K562 (cell line): ENCODE measurements at regions not wholly inside any gene's neighbourhood (a gene's known extent, or its start where the extent isn't known, plus 50 kb on each side); places are given as distances from the start of the nearest gene placed in this dataset.

ENCODE experiments used
- ATAC-seq: fragments of 200-7000 bp; cut with Tn5 transposase; 3 replicates; pipeline ENCODE4 v1.9.1; 2020; ENCODE audit warnings: moderate library complexity
- BruUV-seq: library from RNA; stranded (reverse); fragments of 400-500 nt; replicated peaks from 2 replicates; lab custom pipeline; 2021; lab: Mats Ljungman, UMichigan
- CTCF ChIA-PET: fragments of 300-600 bp; formaldehyde crosslinking; extraction: SDS; loops from one replicate; lab custom pipeline; 2021; ENCODE audit warnings: low intra/inter-chr PET ratio; lab: Yijun Ruan, JAX
- POLR2A ChIA-PET: fragments of 300-600, 350-650 bp; sonication (Branson Sonifier 250); formaldehyde crosslinking; extraction: SDS; loops from one replicate; lab custom pipeline; 2021; ENCODE audit warnings: antibody characterized with exemption, inconsistent platforms; lab: Yijun Ruan, JAX
- DNase-seq, 4 experiments: peaks; one replicate each; pipeline versions ENCODE4 v3.0.0 to v3.0.0-alpha.2; 2011 to 2018; ENCODE audit warnings: low spot score in 3 of 4, mixed read lengths in 3 of 4; ENCODE audit errors: extremely low read depth in 1 of 4
- FAIRE-seq: peaks from 2 replicates; lab custom pipeline; 2011; peaks lifted over from hg19 to GRCh38; lab: Jason Lieb, UNC
- H2AFZ ChIP-seq: 2 replicates; pipeline ENCODE4 v1.6.0; 2011; ENCODE audit warnings: low read depth, low read length, control low read depth, inconsistent platforms
- H3K27ac ChIP-seq: fragments of 200-600 bp; 3 replicates; pipeline ENCODE4 v1.8.0; 2011; ENCODE audit warnings: low read depth, mild to moderate bottlenecking, control low read depth, inconsistent platforms, low read length, moderate library complexity, mixed read lengths; ENCODE audit errors: extremely low read depth
- H3K27me3 ChIP-seq, 2 experiments: fragments of 300-600 bp in 1 of 2; 2 replicates in 1 of 2; 3 replicates in 1 of 2; pipeline versions ENCODE4 v1.6.0 to v1.8.0; 2011; ENCODE audit warnings: inconsistent platforms in 2 of 2, low read length in 2 of 2, mild to moderate bottlenecking in 1 of 2, mixed read lengths in 1 of 2, moderate library complexity in 1 of 2; ENCODE audit not compliant: control insufficient read depth in 2 of 2, insufficient read depth in 2 of 2
- H3K36me3 ChIP-seq: fragments of 300-600 bp; 3 replicates; pipeline ENCODE4 v1.8.0; 2011; ENCODE audit warnings: mild to moderate bottlenecking, low read length, inconsistent platforms; ENCODE audit not compliant: control insufficient read depth, insufficient read depth
- H3K4me1 ChIP-seq, 2 experiments: fragments of 200-600 bp in 1 of 2; replicated peaks in 1 of 2; 2 replicates in 1 of 2; 3 replicates in 1 of 2; pipeline versions ENCODE4 v1.5.1 to v1.8.0; 2011; ENCODE audit warnings: inconsistent platforms in 2 of 2, low read length in 2 of 2, mild to moderate bottlenecking in 1 of 2, mixed read lengths in 1 of 2, moderate library complexity in 1 of 2; ENCODE audit not compliant: control insufficient read depth in 2 of 2, insufficient read depth in 2 of 2
- H3K4me2 ChIP-seq: 2 replicates; pipeline ENCODE4 v1.6.1; 2011; ENCODE audit warnings: low read length, control low read depth, inconsistent platforms, mixed read lengths; ENCODE audit not compliant: insufficient read depth
- H3K4me3 ChIP-seq: fragments of 200-600 bp; sonication (generic), shearing (Covaris generic); 2 replicates; pipeline ENCODE4 v1.5.1; 2016; ENCODE audit warnings: control low read depth, inconsistent platforms
- H3K79me2 ChIP-seq: fragments of 200-600 bp; 3 replicates; pipeline ENCODE4 v1.8.0; 2011; ENCODE audit warnings: low read length, inconsistent platforms; ENCODE audit not compliant: control insufficient read depth, insufficient read depth
- H3K9ac ChIP-seq, 2 experiments: 2 replicates each; pipeline versions ENCODE4 v1.6.0 to v1.6.1; 2011; ENCODE audit warnings: low read depth in 2 of 2, low read length in 2 of 2, control low read depth in 1 of 2, inconsistent platforms in 1 of 2, mild to moderate bottlenecking in 1 of 2, mixed read lengths in 1 of 2; ENCODE audit not compliant: insufficient read depth in 1 of 2
- H3K9me1 ChIP-seq: one replicate; pipeline ENCODE4 v1.6.0; 2011; ENCODE audit warnings: inconsistent platforms, mild to moderate bottlenecking, low read length, moderate library complexity; ENCODE audit not compliant: control insufficient read depth, insufficient read depth
- H3K9me3 ChIP-seq: replicated peaks from 2 replicates; pipeline ENCODE4 v1.5.1; 2011; ENCODE audit warnings: low read depth, low read length, inconsistent platforms; ENCODE audit not compliant: control insufficient read depth, insufficient read depth
- H4K20me1 ChIP-seq: replicated peaks from 2 replicates; pipeline ENCODE4 v1.6.1; 2011; ENCODE audit warnings: low read length, inconsistent platforms, mixed read lengths; ENCODE audit not compliant: control insufficient read depth, insufficient read depth
- CHD4 ChIP-seq: fragments of 200-600 bp; sonication (generic); IDR thresholded peaks from 3 replicates; pipeline ENCODE4 v1.6.1; 2012; ENCODE audit warnings: low read depth, mild to moderate bottlenecking, mixed read lengths, low read length, inconsistent platforms; ENCODE audit not compliant: insufficient read depth, insufficient replicate concordance, poor library complexity, severe bottlenecking
- CREB3L1 ChIP-seq: fragments of 450-650 bp; IDR thresholded peaks from 2 replicates; pipeline ENCODE4 v1.6.1; 2014; ENCODE audit warnings: low read depth, mild to moderate bottlenecking, moderate library complexity, borderline replicate concordance
- KDM5B ChIP-seq: fragments of 200-600 bp; sonication (generic); IDR thresholded peaks from 2 replicates; pipeline ENCODE4 v1.6.1; 2012; ENCODE audit warnings: low read depth, mild to moderate bottlenecking, moderate library complexity, low read length, control low read depth, inconsistent platforms; ENCODE audit not compliant: insufficient replicate concordance
- MITF ChIP-seq: IDR thresholded peaks from 2 replicates; pipeline ENCODE4 v1.6.1; 2014; ENCODE audit warnings: antibody characterized with exemption
- STAG1 ChIP-seq: sonication (generic); formaldehyde crosslinking; IDR thresholded peaks from 2 replicates; pipeline ENCODE4 v1.5.0; 2020; ENCODE audit warnings: missing genetic modification reagents, borderline replicate concordance
- ZBTB34 ChIP-seq: fragments of 250-450 bp; sonication (Bioruptor Pico); IDR thresholded peaks from 2 replicates; pipeline ENCODE4 v1.8.0; 2021; ENCODE audit warnings: mild to moderate bottlenecking, moderate library complexity
- ZNF586 ChIP-seq: fragments of 450-650 bp; formaldehyde crosslinking; conservative IDR thresholded peaks from 2 replicates; pipeline ENCODE4 v1.4.0; 2020; ENCODE audit warnings: mild to moderate bottlenecking, moderate library complexity
- WGBS: fragments of 100-300 bp; shearing (Covaris generic); methylation state at CpG from one replicate; pipeline ENCODE4 v1.1.6; 2016; ENCODE audit warnings: low coverage, mixed read lengths; ENCODE audit not compliant: insufficient coverage; ENCODE audit errors: missing lambda C conversion rate; 5-methylcytosine and 5-hydroxymethylcytosine counted together
- in situ Hi-C: fragments of 300-500 bp; cut with MboI; formaldehyde crosslinking; loops from 4 replicates; pipeline ENCODE4 v1.15.0; 2018; ENCODE audit warnings: inconsistent platforms, mixed read lengths
- intact Hi-C: fragments of 100-400 bp; cut with micrococcal nuclease; formaldehyde crosslinking; loops from 2 replicates; pipeline ENCODE4 v1.14.2; 2022

- CTCF ChIA-PET: no interaction called here
- ATAC-seq: no peak
- DNase-seq: no peak
- H4K20me1 ChIP-seq: no peaks in the 10 kb centered on the region
- no peaks in the 10 kb centered on the region; the same call in 1 of the 2 replicates for H3K9me3 ChIP-seq
- in situ Hi-C loops: no loop called here
- no peaks in the 10 kb centered on the region; a peak in 1 of 5 replicates for H3K4me1 ChIP-seq
- FAIRE-seq: no peak
- H2AFZ ChIP-seq: no peak overlapping the region
- TF ChIP-seq MITF (no peak), STAG1 (CRISPR knock-in tag) (no peak), CHD4 (no peak), CREB3L1 (no peak), ZNF586 (CRISPR knock-in tag) (no peak), ZBTB34 (no peak), KDM5B (no peak)
- WGBS: 2% methylated on average over 3 of the region's 3 CpGs
- no peak overlapping the region for H3K4me2 ChIP-seq
- H3K79me2 ChIP-seq: no peaks in the 10 kb centered on the region
- POLR2A ChIA-PET: no interaction called here
- H3K9me1 ChIP-seq: no peaks in the 10 kb centered on the region
- H3K4me3 ChIP-seq: no peak overlapping the region
- no peak overlapping the region for H3K9ac ChIP-seq
- H3K27me3 ChIP-seq: peaks cover 19 to 27% of the 10 kb centered on the region in 2 experiments; a peak in 4 of 5 replicates
- H3K27ac ChIP-seq: no peak overlapping the region
- no TSS peak for BruUV-seq
- intact Hi-C loops: no loop called here
- H3K36me3 ChIP-seq: no peaks in the 10 kb centered on the region
Observed at GRCh38 chr11:44430140-44430539, 120.2 kb upstream of the ALX4 start.
